Heart right ventricle (tissue), 16 donors: ENCODE measurements at regions not wholly inside any gene's neighbourhood (a gene's known extent, or its start where the extent isn't known, plus 50 kb on each side); places are given as distances from the start of the nearest gene placed in this dataset.

ENCODE experiments used
- ATAC-seq, 8 donors: fragments of 200-7000 bp; cut with Tn5 transposase; one replicate each; pipeline ENCODE4 v1.9.1; 2020; ENCODE audit warnings: mild to moderate bottlenecking in 8 of 8, moderate library complexity in 8 of 8, moderate number of reproducible peaks in 1 of 8
- DNase-seq, 2 donors: peaks; one replicate each; pipeline ENCODE4 v3.0.0-alpha.2; 2020
- H3K27ac ChIP-seq, 10 donors: fragments of 200-600 bp; sonication (generic) in 2 of 10; one replicate each; pipeline versions ENCODE4 v1.5.0 to v1.8.0; 2020 to 2022; ENCODE audit warnings: mild to moderate bottlenecking in 3 of 10
- H3K27me3 ChIP-seq, 7 donors: fragments of 200-600 bp; one replicate each; pipeline ENCODE4 v1.8.0; 2021 to 2022; ENCODE audit warnings: mild to moderate bottlenecking in 2 of 7
- H3K36me3 ChIP-seq, 9 donors: fragments of 200-600 bp; sonication (generic) in 1 of 9; one replicate each; pipeline versions ENCODE4 v1.5.0 to v1.8.0; 2020 to 2022; ENCODE audit warnings: mild to moderate bottlenecking in 2 of 9
- H3K4me1 ChIP-seq, 9 donors: fragments of 200-600 bp; sonication (generic) in 1 of 9; one replicate each; pipeline versions ENCODE4 v1.5.0 to v1.8.0; 2020 to 2022; ENCODE audit warnings: mild to moderate bottlenecking in 4 of 9
- H3K4me3 ChIP-seq, 10 donors: fragments of 200-600 bp; sonication (generic) in 2 of 10; one replicate each; pipeline versions ENCODE4 v1.5.0 to v1.8.0; 2020 to 2022; ENCODE audit warnings: mild to moderate bottlenecking in 7 of 10, moderate library complexity in 2 of 10
- H3K9me3 ChIP-seq, 11 donors: fragments of 200-600 bp in 10 of 11; sonication (generic) in 2 of 11; one replicate each; pipeline versions ENCODE4 v1.5.0 to v1.8.0; 2013 to 2022; ENCODE audit warnings: mild to moderate bottlenecking in 2 of 11, control low read depth in 1 of 11, moderate library complexity in 1 of 11
- WGBS, 2 donors: extraction: QIAGEN DNeasy Blood & Tissue Kit; methylation state at CpG; one replicate each; pipeline ENCODE4 v1.1.7; 2013; ENCODE audit warnings: inconsistent platforms in 1 of 2; 5-methylcytosine and 5-hydroxymethylcytosine counted together
- intact Hi-C, 10 donors: fragments of 100-400 bp; cut with DNase I; formaldehyde crosslinking; loops; one replicate each; pipeline versions ENCODE4 v1.11.1 to v1.14.2; 2022
- TF ChIP-seq, protein P1 (sequence below), 9 donors: fragments of 200-600 bp; sonication (generic) in 2 of 9; IDR thresholded peaks; one replicate each; pipeline versions ENCODE4 v1.5.0 to v1.8.0; 2021 to 2022; ENCODE audit warnings: antibody characterized with exemption in 9 of 9, mild to moderate bottlenecking in 5 of 9, moderate library complexity in 1 of 9
- donor health status: Arrhythmogenic right ventricular cardiomyopathy.
- donor health status: ischemic (EF 13 %, LVEDD 7.1; RV severe dilation, severe dysfunction).
- donor health status: healthy with polysubstance abuse.
- donor health status: DM: no; HTN: yes; CAD: no.
- donor health status: DM: no; HTN: no; CAD: no.
- donor health status: ischemic (EF 25% LVEDD 6.9; RV normal size, moderate dysfunction).
- donor health status: ischemic (EF 25% LVEDD 5.7; RV mildly dilated, moderate dysfunction).
- donor health status: healthy.
- donor health status: DM: yes; HTN: yes; CAD: no.
- donor health status: Ischemic cardiomyopathy.
- donor health status: ischemic (EF 35%, LVEDD 5.7; RV mildly dilated, moderate dysfunction).
- donor health status: nonischemic (EF 11% LVEDD 7.7; RV severe dilation, severe dysfunction).
- donor health status: DM: yes; HTN: yes; CAD: no.
- donor health status: PGD.
- donor health status: ischemic (EF 29% LVEDD 5.4; RV normal size, mild dysfunction).
- donor health status: nonischemic (EF 23%, LVEDD 6.1; RV moderate dilation, normal function).

DNA sequence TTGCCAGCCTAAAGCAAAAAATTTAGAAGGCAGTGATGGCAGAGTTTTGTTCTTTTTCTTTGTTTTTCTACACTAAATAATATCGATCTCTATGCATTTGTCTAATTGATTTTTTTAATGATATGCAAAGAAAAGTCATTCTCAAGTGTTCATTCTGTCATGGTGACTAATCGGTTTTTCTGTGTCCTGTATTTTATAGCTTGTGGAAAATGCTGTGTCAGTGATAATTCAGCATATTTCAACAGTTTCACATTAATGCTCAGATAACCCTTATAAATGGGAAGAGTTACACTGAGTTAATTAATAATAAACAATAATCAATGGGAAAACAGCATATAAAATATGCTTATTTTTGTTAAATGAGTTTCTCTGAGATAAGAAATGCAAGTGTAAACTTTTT is 824.9 kb downstream of the AMY1C start:
- DNase-seq: no peak
- no peaks in the 10 kb centered on the region for H3K36me3 ChIP-seq
- 72 to 83% methylated on average over 2 of the region's 2 CpGs for WGBS, 2 donors
- no peak overlapping the region for H3K4me3 ChIP-seq
- peaks cover 0 to 3% (median 0%) of the 10 kb centered on the region in 11 donors for H3K9me3 ChIP-seq
- no peaks in the 10 kb centered on the region for H3K27me3 ChIP-seq
- intact Hi-C loops: no loop called here
- TF ChIP-seq, protein P1, sequence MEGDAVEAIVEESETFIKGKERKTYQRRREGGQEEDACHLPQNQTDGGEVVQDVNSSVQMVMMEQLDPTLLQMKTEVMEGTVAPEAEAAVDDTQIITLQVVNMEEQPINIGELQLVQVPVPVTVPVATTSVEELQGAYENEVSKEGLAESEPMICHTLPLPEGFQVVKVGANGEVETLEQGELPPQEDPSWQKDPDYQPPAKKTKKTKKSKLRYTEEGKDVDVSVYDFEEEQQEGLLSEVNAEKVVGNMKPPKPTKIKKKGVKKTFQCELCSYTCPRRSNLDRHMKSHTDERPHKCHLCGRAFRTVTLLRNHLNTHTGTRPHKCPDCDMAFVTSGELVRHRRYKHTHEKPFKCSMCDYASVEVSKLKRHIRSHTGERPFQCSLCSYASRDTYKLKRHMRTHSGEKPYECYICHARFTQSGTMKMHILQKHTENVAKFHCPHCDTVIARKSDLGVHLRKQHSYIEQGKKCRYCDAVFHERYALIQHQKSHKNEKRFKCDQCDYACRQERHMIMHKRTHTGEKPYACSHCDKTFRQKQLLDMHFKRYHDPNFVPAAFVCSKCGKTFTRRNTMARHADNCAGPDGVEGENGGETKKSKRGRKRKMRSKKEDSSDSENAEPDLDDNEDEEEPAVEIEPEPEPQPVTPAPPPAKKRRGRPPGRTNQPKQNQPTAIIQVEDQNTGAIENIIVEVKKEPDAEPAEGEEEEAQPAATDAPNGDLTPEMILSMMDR (IDR thresholded peaks at IDR 0.05): no peak
- H3K27ac ChIP-seq: no peak overlapping the region
- H3K4me1 ChIP-seq: no peaks in the 10 kb centered on the region
- ATAC-seq: no peak

DNA sequence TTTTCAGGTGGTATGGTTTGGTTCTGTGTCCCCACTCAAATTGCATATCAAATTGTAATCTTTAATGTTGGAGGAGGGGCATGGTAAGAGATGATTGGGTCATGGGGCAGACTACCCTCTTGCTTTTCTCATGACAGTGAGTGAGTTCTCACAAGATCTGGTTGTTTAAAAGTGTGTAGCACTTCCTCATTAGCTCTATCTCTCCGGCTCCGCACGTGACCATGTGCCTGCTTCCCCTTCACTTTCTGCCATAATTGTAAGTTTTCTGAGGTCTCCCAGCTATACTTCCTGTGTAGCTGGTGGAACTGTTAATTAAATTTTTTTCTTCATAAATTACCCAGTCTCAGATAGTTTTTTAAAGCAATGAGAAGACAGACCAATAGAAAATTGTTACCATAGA is 843.2 kb downstream of the AMY1C start:
- H3K27me3 ChIP-seq: no peaks in the 10 kb centered on the region
- H3K4me3 ChIP-seq: no peak overlapping the region
- 82 to 87% methylated on average over 3 of the region's 3 CpGs for WGBS, 2 donors
- H3K36me3 ChIP-seq: no peaks in the 10 kb centered on the region
- intact Hi-C loops: no loop called here
- no peak overlapping the region for H3K27ac ChIP-seq
- TF ChIP-seq, protein P1 (IDR thresholded peaks at IDR 0.05): no peak
- peaks cover 0 to 16% (median 0%) of the 10 kb centered on the region in 11 donors for H3K9me3 ChIP-seq
- ATAC-seq: no peak
- no peak for DNase-seq
- H3K4me1 ChIP-seq: no peaks in the 10 kb centered on the region

DNA sequence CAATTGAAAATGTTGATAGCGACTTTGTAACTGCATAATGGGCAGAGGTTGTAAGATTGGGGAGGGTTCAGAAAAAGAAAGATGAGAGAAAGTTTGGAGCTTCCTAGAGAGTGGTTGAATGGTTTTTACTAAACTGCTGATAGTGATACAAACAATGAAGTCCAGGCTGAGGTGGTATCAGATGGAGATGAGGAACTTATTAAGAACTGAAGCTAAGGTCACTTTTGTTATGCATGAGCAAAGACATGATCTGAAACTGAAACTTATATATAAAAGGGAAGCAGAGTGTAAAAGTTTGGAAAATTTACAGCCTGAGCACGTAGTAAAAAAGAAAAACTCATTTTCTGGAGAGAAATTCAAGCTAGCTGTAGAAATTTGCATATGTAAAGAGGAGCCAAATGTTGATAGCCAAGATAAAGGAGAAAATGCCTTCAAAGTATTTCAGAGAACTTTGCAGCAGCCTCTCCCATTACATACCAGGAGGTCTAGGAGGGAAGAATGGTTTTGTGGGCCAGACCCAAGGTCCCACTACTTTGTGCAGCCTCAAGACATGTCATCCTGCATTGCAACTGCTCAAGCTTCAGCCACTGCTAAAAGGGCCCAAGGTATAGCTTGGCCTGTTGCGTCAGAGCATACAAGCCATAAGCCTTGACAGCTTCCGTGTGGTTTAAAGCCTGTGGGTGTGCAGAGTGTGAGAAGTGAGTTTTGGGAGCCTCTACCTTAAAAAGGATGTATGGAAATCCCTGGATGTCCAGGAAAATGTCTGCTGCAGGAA is 843.9 kb downstream of the AMY1C start:
- Histone ChIP-seq H3K36me3 (no peaks in the 10 kb centered on the region), H3K4me1 (no peaks in the 10 kb centered on the region), H3K9me3 (peaks cover 0 to 16% (median 0%) of the 10 kb centered on the region in 11 donors), H3K27me3 (no peaks in the 10 kb centered on the region), H3K4me3 (no peak overlapping the region), H3K27ac (no peak overlapping the region)
- DNase-seq (no peak), ATAC-seq (no peak)
- intact Hi-C loops: no loop called here
- TF ChIP-seq, protein P1 (IDR thresholded peaks at IDR 0.05): no peak
- 61 to 70% methylated on average over 4 of the region's 4 CpGs for WGBS, 2 donors

DNA sequence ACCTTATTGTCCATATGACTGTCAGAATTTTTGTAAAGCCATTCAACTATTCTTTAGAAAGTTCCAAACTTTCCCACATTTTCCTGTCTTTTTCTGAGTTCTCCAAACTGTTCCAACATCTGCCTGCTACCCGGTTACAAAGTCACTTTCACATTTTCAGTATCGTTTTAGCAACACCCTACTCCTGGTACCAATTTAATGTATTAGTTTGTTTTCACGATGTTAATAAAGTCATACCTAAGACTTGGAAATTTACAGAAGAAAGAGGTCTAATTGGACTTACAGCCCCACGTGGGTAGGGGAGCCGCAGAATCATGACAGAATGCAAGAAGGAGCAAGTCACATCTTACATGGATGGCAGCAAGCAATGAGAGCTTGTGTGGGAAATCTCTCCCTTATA is 867.8 kb downstream of the AMY1C start:
- H3K4me1 ChIP-seq: no peaks in the 10 kb centered on the region
- no peak overlapping the region for H3K27ac ChIP-seq
- intact Hi-C loops: no loop called here
- ATAC-seq: no peak
- no peaks in the 10 kb centered on the region for H3K36me3 ChIP-seq
- H3K9me3 ChIP-seq: peaks cover 0 to 58% (median 11%) of the 10 kb centered on the region in 11 donors
- 89 to 93% methylated on average over 5 of the region's 5 CpGs for WGBS, 2 donors
- DNase-seq: no peak
- no peaks in the 10 kb centered on the region for H3K27me3 ChIP-seq
- TF ChIP-seq, protein P1 (IDR thresholded peaks at IDR 0.05): no peak
- no peak overlapping the region for H3K4me3 ChIP-seq
